ENCODE measurements at regions not wholly inside any gene's neighbourhood (a gene's known extent, or its start where the extent isn't known, plus 50 kb on each side); places are given as distances from the start of the nearest gene placed in this dataset.
"Not testable (repeated sequence)": the region's sequence is repeated elsewhere in the genome, so short reads cannot be mapped to it uniquely, and the experiment has no call there.

- 89 to 90% methylated on average over 14 to 15 of the region's 15 CpGs for WGBS, 2 donors
Observed at GRCh38 chr14:106665814-106666213, 1139.4 kb downstream of the TMEM121 start.

DNA sequence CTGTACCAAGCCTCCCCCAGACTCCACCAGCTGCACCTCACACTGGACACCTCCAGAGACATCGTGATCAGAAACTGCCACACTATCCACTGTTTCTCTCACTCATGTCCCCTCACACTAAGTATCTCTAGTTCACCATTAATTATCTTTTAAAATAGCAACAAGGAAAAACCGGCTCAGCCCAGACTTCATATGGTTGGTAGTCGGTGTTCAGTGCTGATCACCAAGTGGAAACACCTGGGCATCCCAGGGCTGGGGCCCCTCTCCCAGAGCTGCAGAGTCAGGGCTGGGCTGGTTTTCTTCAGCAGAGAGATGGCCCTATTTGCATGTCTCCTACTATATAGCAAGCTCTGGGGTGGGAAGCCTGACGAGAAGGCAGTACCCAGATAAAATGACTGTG lies 1140.0 kb downstream of the TMEM121 start:
- ATAC-seq (ENCODE audit: insufficient read depth, low FRiP score), result no peak
- peaks cover 0 to 3% (median 0%) of the 10 kb centered on the region in 4 donors for H3K9me3 ChIP-seq (ENCODE audit: control insufficient read depth in 4 of 4, insufficient read depth in 3 of 4, low read length in 3 of 4)
- H3K9ac ChIP-seq (ENCODE audit: insufficient read depth in 1 of 2, low read length in 2 of 2), result no peak overlapping the region
- no peak overlapping the region for H3K4me3 ChIP-seq
- 51 to 66% methylated on average over 4 of the region's 4 CpGs for WGBS, 2 donors
- no peak for DNase-seq
- no peaks in the 10 kb centered on the region for H3K4me1 ChIP-seq (ENCODE audit: control insufficient read depth in 5 of 5, insufficient read depth in 5 of 5, low read length in 5 of 5)
- no peaks in the 10 kb centered on the region for H3K27me3 ChIP-seq (ENCODE audit: control insufficient read depth in 3 of 3, insufficient read depth in 3 of 3, low read length in 2 of 3)
- H3K27ac ChIP-seq (ENCODE audit: low read depth in 1 of 2, low read length in 1 of 2), result no peak overlapping the region
- TF ChIP-seq, protein P1, sequence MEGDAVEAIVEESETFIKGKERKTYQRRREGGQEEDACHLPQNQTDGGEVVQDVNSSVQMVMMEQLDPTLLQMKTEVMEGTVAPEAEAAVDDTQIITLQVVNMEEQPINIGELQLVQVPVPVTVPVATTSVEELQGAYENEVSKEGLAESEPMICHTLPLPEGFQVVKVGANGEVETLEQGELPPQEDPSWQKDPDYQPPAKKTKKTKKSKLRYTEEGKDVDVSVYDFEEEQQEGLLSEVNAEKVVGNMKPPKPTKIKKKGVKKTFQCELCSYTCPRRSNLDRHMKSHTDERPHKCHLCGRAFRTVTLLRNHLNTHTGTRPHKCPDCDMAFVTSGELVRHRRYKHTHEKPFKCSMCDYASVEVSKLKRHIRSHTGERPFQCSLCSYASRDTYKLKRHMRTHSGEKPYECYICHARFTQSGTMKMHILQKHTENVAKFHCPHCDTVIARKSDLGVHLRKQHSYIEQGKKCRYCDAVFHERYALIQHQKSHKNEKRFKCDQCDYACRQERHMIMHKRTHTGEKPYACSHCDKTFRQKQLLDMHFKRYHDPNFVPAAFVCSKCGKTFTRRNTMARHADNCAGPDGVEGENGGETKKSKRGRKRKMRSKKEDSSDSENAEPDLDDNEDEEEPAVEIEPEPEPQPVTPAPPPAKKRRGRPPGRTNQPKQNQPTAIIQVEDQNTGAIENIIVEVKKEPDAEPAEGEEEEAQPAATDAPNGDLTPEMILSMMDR (IDR thresholded peaks at IDR 0.05; ENCODE audit: control extremely low read depth, extremely low read depth), result no peak
- H3K36me3 ChIP-seq (ENCODE audit: control insufficient read depth in 4 of 4, insufficient read depth in 4 of 4, low read length in 4 of 4), result no peaks in the 10 kb centered on the region

More at GRCh38 chr14:106665814-106666213, 1139.4 kb downstream of the TMEM121 start:
- TF ChIP-seq, protein P1 (IDR thresholded peaks at IDR 0.05; ENCODE audit: control extremely low read depth, extremely low read depth), result no peak
- Histone ChIP-seq H3K4me3 (no peak overlapping the region), H3K27me3 (ENCODE audit: control insufficient read depth in 3 of 3, insufficient read depth in 3 of 3, low read length in 2 of 3) (no peaks in the 10 kb centered on the region), H3K27ac (ENCODE audit: low read depth in 1 of 2, low read length in 1 of 2) (no peak overlapping the region), H3K36me3 (ENCODE audit: control insufficient read depth in 4 of 4, insufficient read depth in 4 of 4, low read length in 4 of 4) (no peaks in the 10 kb centered on the region), H3K9ac (ENCODE audit: insufficient read depth in 1 of 2, low read length in 2 of 2) (no peak overlapping the region), H3K4me1 (ENCODE audit: control insufficient read depth in 5 of 5, insufficient read depth in 5 of 5, low read length in 5 of 5) (no peaks in the 10 kb centered on the region), H3K9me3 (ENCODE audit: control insufficient read depth in 4 of 4, insufficient read depth in 3 of 4, low read length in 3 of 4) (peaks cover 0 to 3% (median 0%) of the 10 kb centered on the region in 4 donors)
- DNase-seq (no peak), ATAC-seq (ENCODE audit: insufficient read depth, low FRiP score) (no peak)

DNA sequence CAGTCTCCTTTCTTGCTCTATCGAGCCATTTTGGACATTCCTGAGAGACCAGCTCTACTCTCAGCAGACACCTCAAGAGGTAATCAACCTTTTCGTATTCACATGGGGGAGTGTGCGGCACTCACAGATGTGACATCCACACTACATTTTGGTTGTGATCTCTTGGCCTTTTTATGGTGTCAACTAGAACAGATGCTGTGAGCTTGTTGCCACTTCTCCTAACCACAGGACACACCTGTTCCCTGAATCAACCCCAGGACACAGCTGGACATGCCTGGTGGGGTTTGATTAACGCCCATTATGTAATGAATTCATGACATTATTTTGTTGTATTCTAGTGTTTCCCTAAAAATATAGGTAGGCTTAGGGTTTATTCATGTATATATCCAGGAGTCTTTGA lies 1143.6 kb downstream of the TMEM121 start:
- WGBS, 2 donors, result 48 to 59% methylated on average over 4 of the region's 4 CpGs
- DNase-seq (no peak), ATAC-seq (ENCODE audit: insufficient read depth, low FRiP score) (no peak)
- Histone ChIP-seq H3K9me3 (ENCODE audit: control insufficient read depth in 4 of 4, insufficient read depth in 3 of 4, low read length in 3 of 4) (no peaks in the 10 kb centered on the region), H3K4me1 (ENCODE audit: control insufficient read depth in 5 of 5, insufficient read depth in 5 of 5, low read length in 5 of 5) (no peaks in the 10 kb centered on the region), H3K36me3 (ENCODE audit: control insufficient read depth in 4 of 4, insufficient read depth in 4 of 4, low read length in 4 of 4) (no peaks in the 10 kb centered on the region), H3K9ac (ENCODE audit: insufficient read depth in 1 of 2, low read length in 2 of 2) (no peak overlapping the region), H3K27ac (ENCODE audit: low read depth in 1 of 2, low read length in 1 of 2) (no peak overlapping the region), H3K27me3 (ENCODE audit: control insufficient read depth in 3 of 3, insufficient read depth in 3 of 3, low read length in 2 of 3) (no peaks in the 10 kb centered on the region), H3K4me3 (no peak overlapping the region)
- TF ChIP-seq, protein P1 (IDR thresholded peaks at IDR 0.05; ENCODE audit: control extremely low read depth, extremely low read depth), result no peak

GRCh38 chr14:106674093-106674492 lies 1147.7 kb downstream of the TMEM121 start:
- H3K4me3 ChIP-seq; DNase-seq; H3K27me3 ChIP-seq (ENCODE audit: control insufficient read depth in 3 of 3, insufficient read depth in 3 of 3, low read length in 2 of 3); H3K9ac ChIP-seq (ENCODE audit: insufficient read depth in 1 of 2, low read length in 2 of 2); H3K4me1 ChIP-seq (ENCODE audit: control insufficient read depth in 5 of 5, insufficient read depth in 5 of 5, low read length in 5 of 5); H3K9me3 ChIP-seq (ENCODE audit: control insufficient read depth in 4 of 4, insufficient read depth in 3 of 4, low read length in 3 of 4); H3K36me3 ChIP-seq (ENCODE audit: control insufficient read depth in 4 of 4, insufficient read depth in 4 of 4, low read length in 4 of 4); H3K27ac ChIP-seq (ENCODE audit: low read depth in 1 of 2, low read length in 1 of 2); ATAC-seq (ENCODE audit: insufficient read depth, low FRiP score): not testable (repeated sequence)
- 51 to 54% methylated on average over 2 of the region's 2 CpGs for WGBS, 2 donors

GRCh38 chr14:106674509-106675125 lies 1148.2 kb downstream of the TMEM121 start:
- not testable (repeated sequence) for H3K4me3 ChIP-seq; DNase-seq; H3K9ac ChIP-seq (ENCODE audit: insufficient read depth in 1 of 2, low read length in 2 of 2); H3K36me3 ChIP-seq (ENCODE audit: control insufficient read depth in 4 of 4, insufficient read depth in 4 of 4, low read length in 4 of 4); ATAC-seq (ENCODE audit: insufficient read depth, low FRiP score); H3K4me1 ChIP-seq (ENCODE audit: control insufficient read depth in 5 of 5, insufficient read depth in 5 of 5, low read length in 5 of 5); H3K27me3 ChIP-seq (ENCODE audit: control insufficient read depth in 3 of 3, insufficient read depth in 3 of 3, low read length in 2 of 3); H3K9me3 ChIP-seq (ENCODE audit: control insufficient read depth in 4 of 4, insufficient read depth in 3 of 4, low read length in 3 of 4); H3K27ac ChIP-seq (ENCODE audit: low read depth in 1 of 2, low read length in 1 of 2)
- WGBS, 2 donors, result 35 to 62% methylated on average over 9 to 13 of the region's 13 CpGs

DNA sequence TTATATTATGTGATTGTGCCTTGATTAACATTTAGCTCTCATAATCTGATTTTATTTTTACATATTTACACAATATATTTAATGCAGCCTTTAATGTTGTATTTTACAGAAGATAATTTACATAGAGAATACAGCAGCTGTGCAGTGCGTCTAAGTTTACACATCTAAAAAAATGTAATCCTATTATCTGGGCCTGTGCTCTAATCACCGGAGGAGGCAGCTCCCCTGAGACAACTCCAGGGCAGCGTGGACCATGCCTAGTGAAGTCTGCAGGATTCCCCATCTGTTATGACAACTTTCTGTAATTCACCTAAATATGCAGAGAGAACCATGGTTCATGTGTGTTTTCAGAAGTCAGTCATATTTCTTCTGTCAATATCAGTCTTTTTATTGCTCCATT lies 1149.3 kb downstream of the TMEM121 start:
- ATAC-seq (ENCODE audit: insufficient read depth, low FRiP score); H3K4me1 ChIP-seq (ENCODE audit: control insufficient read depth in 5 of 5, insufficient read depth in 5 of 5, low read length in 5 of 5); H3K4me3 ChIP-seq; H3K36me3 ChIP-seq (ENCODE audit: control insufficient read depth in 4 of 4, insufficient read depth in 4 of 4, low read length in 4 of 4); DNase-seq; H3K27me3 ChIP-seq (ENCODE audit: control insufficient read depth in 3 of 3, insufficient read depth in 3 of 3, low read length in 2 of 3); H3K9ac ChIP-seq (ENCODE audit: insufficient read depth in 1 of 2, low read length in 2 of 2); H3K27ac ChIP-seq (ENCODE audit: low read depth in 1 of 2, low read length in 1 of 2); H3K9me3 ChIP-seq (ENCODE audit: control insufficient read depth in 4 of 4, insufficient read depth in 3 of 4, low read length in 3 of 4): not testable (repeated sequence)
- WGBS, 2 donors, result 82 to 90% methylated on average over 3 of the region's 3 CpGs
